ENCODE measurements at regions not wholly inside any gene's neighbourhood (a gene's known extent, or its start where the extent isn't known, plus 50 kb on each side); places are given as distances from the start of the nearest gene placed in this dataset.

GRCh38 chr1:213652109-213652508 is 335.7 kb upstream of the PROX1 start:
- no peaks in the 10 kb centered on the region for H3K9me3 ChIP-seq (ENCODE audit: low read length)
- no peak overlapping the region for H3K9ac ChIP-seq (ENCODE audit: low read length)
- no peaks in the 10 kb centered on the region for H3K27me3 ChIP-seq (ENCODE audit: insufficient read depth, low read depth, low read length)
- no peak overlapping the region for H2AFZ ChIP-seq (ENCODE audit: low read depth, low read length)
- no peak overlapping the region for H3K4me2 ChIP-seq (ENCODE audit: low read length)
- H3K36me3 ChIP-seq (ENCODE audit: insufficient read depth, low read length): no peaks in the 10 kb centered on the region
- no peaks in the 10 kb centered on the region for H3K9me2 ChIP-seq (ENCODE audit: insufficient read depth, low read length)
- no peaks in the 10 kb centered on the region for H3F3A ChIP-seq (ENCODE audit: insufficient read depth, low read length, poor library complexity, severe bottlenecking)
- H3K4me3 ChIP-seq (ENCODE audit: low read length): no peak overlapping the region
- no peaks in the 10 kb centered on the region for H4K20me1 ChIP-seq (ENCODE audit: insufficient read depth)
- H3K79me2 ChIP-seq (replicated peaks; ENCODE audit: insufficient read depth, low read length): no peaks in the 10 kb centered on the region
- TF ChIP-seq MXI1 (conservative IDR thresholded peaks at IDR 0.05; ENCODE audit: poor library complexity, severe bottlenecking): no peak
- no peak for TF ChIP-seq SMC3 (conservative IDR thresholded peaks at IDR 0.05; ENCODE audit: poor library complexity)
- TF ChIP-seq EZH2 (IDR thresholded peaks at IDR 0.05; ENCODE audit: borderline replicate concordance, insufficient read depth, low read length, poor library complexity, severe bottlenecking): no peak
- no peak overlapping the region for H3K27ac ChIP-seq (ENCODE audit: low read length)

- Histone ChIP-seq H3K4me2 (ENCODE audit: low read length) (no peak overlapping the region), H4K20me1 (ENCODE audit: insufficient read depth) (no peaks in the 10 kb centered on the region), H3K27me3 (ENCODE audit: insufficient read depth, low read depth, low read length) (no peaks in the 10 kb centered on the region), H3K79me2 (replicated peaks; ENCODE audit: insufficient read depth, low read length) (no peaks in the 10 kb centered on the region), H3K27ac (ENCODE audit: low read length) (no peak overlapping the region), H3K9me3 (ENCODE audit: low read length) (no peaks in the 10 kb centered on the region), H2AFZ (ENCODE audit: low read depth, low read length) (no peak overlapping the region), H3K9me2 (ENCODE audit: insufficient read depth, low read length) (no peaks in the 10 kb centered on the region), H3K4me3 (ENCODE audit: low read length) (no peak overlapping the region), H3K9ac (ENCODE audit: low read length) (no peak overlapping the region), H3K36me3 (ENCODE audit: insufficient read depth, low read length) (no peaks in the 10 kb centered on the region), H3F3A (ENCODE audit: insufficient read depth, low read length, poor library complexity, severe bottlenecking) (no peaks in the 10 kb centered on the region)
- no peak for TF ChIP-seq EZH2 (IDR thresholded peaks at IDR 0.05; ENCODE audit: borderline replicate concordance, insufficient read depth, low read length, poor library complexity, severe bottlenecking)
- TF ChIP-seq, protein P1, sequence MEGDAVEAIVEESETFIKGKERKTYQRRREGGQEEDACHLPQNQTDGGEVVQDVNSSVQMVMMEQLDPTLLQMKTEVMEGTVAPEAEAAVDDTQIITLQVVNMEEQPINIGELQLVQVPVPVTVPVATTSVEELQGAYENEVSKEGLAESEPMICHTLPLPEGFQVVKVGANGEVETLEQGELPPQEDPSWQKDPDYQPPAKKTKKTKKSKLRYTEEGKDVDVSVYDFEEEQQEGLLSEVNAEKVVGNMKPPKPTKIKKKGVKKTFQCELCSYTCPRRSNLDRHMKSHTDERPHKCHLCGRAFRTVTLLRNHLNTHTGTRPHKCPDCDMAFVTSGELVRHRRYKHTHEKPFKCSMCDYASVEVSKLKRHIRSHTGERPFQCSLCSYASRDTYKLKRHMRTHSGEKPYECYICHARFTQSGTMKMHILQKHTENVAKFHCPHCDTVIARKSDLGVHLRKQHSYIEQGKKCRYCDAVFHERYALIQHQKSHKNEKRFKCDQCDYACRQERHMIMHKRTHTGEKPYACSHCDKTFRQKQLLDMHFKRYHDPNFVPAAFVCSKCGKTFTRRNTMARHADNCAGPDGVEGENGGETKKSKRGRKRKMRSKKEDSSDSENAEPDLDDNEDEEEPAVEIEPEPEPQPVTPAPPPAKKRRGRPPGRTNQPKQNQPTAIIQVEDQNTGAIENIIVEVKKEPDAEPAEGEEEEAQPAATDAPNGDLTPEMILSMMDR (IDR thresholded peaks at IDR 0.05; ENCODE audit: poor library complexity, severe bottlenecking): no peak
- no peak for TF ChIP-seq TAF1 (IDR thresholded peaks at IDR 0.05; ENCODE audit: low read depth)
- TF ChIP-seq POLR2AphosphoS5 (IDR thresholded peaks at IDR 0.05): no peak
- no peak for TF ChIP-seq SMC3 (conservative IDR thresholded peaks at IDR 0.05; ENCODE audit: poor library complexity)
- TF ChIP-seq EP300 (conservative IDR thresholded peaks at IDR 0.05; ENCODE audit: poor library complexity, severe bottlenecking): no peak
- TF ChIP-seq RAD21 (conservative IDR thresholded peaks at IDR 0.05): no peak
- TF ChIP-seq MXI1 (conservative IDR thresholded peaks at IDR 0.05; ENCODE audit: poor library complexity, severe bottlenecking): no peak
- no peak for TF ChIP-seq REST (IDR thresholded peaks at IDR 0.05; ENCODE audit: borderline replicate concordance)
These were observed 331.7 kb upstream of the PROX1 start for GRCh38 chr1:213656039-213656438.

DNA sequence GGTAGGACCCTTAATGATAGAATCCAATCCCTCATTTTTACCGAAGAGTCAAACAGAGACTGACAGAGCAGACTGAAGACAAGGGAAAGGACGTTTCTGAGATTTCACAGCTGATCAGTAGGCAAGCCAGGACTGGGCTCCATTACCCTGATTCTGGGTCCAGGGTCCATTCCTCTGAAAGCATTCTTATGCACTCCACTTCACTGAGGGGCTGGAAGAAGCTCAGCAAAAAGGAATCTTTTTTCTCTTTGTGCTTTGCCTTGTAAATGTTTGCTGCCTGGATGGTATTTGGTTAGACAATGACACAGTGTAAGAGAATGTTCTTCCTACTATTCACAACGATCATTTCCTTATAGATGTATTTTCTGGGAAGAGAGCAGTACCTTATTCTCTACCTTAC is 331.3 kb upstream of the PROX1 start:
- no peaks in the 10 kb centered on the region for H3K79me2 ChIP-seq (replicated peaks; ENCODE audit: insufficient read depth, low read length)
- no peak overlapping the region for H3K27ac ChIP-seq (ENCODE audit: low read length)
- H3K4me3 ChIP-seq (ENCODE audit: low read length): no peak overlapping the region
- H3F3A ChIP-seq (ENCODE audit: insufficient read depth, low read length, poor library complexity, severe bottlenecking): no peaks in the 10 kb centered on the region
- H4K20me1 ChIP-seq (ENCODE audit: insufficient read depth): no peaks in the 10 kb centered on the region
- H3K27me3 ChIP-seq (ENCODE audit: insufficient read depth, low read depth, low read length): no peaks in the 10 kb centered on the region
- no peak overlapping the region for H3K9ac ChIP-seq (ENCODE audit: low read length)
- no peak overlapping the region for H2AFZ ChIP-seq (ENCODE audit: low read depth, low read length)
- TF ChIP-seq RAD21 (conservative IDR thresholded peaks at IDR 0.05) (no peak), TAF1 (IDR thresholded peaks at IDR 0.05; ENCODE audit: low read depth) (no peak), SMC3 (conservative IDR thresholded peaks at IDR 0.05; ENCODE audit: poor library complexity) (no peak), EP300 (conservative IDR thresholded peaks at IDR 0.05; ENCODE audit: poor library complexity, severe bottlenecking) (no peak), POLR2AphosphoS5 (IDR thresholded peaks at IDR 0.05) (no peak), MXI1 (conservative IDR thresholded peaks at IDR 0.05; ENCODE audit: poor library complexity, severe bottlenecking) (no peak), EZH2 (IDR thresholded peaks at IDR 0.05; ENCODE audit: borderline replicate concordance, insufficient read depth, low read length, poor library complexity, severe bottlenecking) (no peak), REST (IDR thresholded peaks at IDR 0.05; ENCODE audit: borderline replicate concordance) (no peak)
- TF ChIP-seq, protein P1 (IDR thresholded peaks at IDR 0.05; ENCODE audit: poor library complexity, severe bottlenecking): no peak
- no peaks in the 10 kb centered on the region for H3K9me2 ChIP-seq (ENCODE audit: insufficient read depth, low read length)
- H3K9me3 ChIP-seq (ENCODE audit: low read length): no peaks in the 10 kb centered on the region
- H3K4me2 ChIP-seq (ENCODE audit: low read length): no peak overlapping the region
- H3K36me3 ChIP-seq (ENCODE audit: insufficient read depth, low read length): no peaks in the 10 kb centered on the region
